ENCODE measurements at regions not wholly inside any gene's neighbourhood (a gene's known extent, or its start where the extent isn't known, plus 50 kb on each side); places are given as distances from the start of the nearest gene placed in this dataset.
"Not testable (repeated sequence)": the region's sequence is repeated elsewhere in the genome, so short reads cannot be mapped to it uniquely, and the experiment has no call there.

DNA sequence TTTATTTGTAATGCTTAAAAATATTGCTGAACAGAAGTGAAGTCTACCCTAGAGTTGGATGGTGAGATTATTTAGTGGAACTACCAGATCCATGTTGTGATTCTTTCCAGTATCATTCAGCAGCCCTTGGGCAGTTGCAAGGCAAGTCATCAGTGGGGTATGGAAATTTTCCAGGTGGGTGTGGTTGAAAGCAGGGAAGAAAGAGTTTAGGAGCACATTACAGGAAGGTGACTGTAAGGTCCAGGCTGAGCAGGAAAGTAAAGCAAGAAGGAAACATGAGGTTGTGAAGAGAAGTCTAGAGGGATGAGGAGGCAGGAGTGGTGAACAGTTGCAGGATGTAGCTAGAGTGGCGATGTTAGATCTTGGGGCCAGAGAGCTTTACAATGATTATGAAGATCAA is 178.0 kb upstream of the ROPN1B start:
- not testable (repeated sequence) for H3K36me3 ChIP-seq (ENCODE audit: control insufficient read depth, insufficient read depth, low read length); H3K9me3 ChIP-seq (ENCODE audit: control insufficient read depth, low read depth, low read length); H3K27ac ChIP-seq (ENCODE audit: low read length); DNase-seq; H3K4me3 ChIP-seq (ENCODE audit: low read length); H3K27me3 ChIP-seq (ENCODE audit: control insufficient read depth, insufficient read depth, low read length); H3K4me1 ChIP-seq (ENCODE audit: control insufficient read depth, insufficient read depth, low read length)
- no CpG with 5 or more reads among the region's 1 CpG for WGBS (ENCODE audit: insufficient coverage, low lambda C conversion rate)

DNA sequence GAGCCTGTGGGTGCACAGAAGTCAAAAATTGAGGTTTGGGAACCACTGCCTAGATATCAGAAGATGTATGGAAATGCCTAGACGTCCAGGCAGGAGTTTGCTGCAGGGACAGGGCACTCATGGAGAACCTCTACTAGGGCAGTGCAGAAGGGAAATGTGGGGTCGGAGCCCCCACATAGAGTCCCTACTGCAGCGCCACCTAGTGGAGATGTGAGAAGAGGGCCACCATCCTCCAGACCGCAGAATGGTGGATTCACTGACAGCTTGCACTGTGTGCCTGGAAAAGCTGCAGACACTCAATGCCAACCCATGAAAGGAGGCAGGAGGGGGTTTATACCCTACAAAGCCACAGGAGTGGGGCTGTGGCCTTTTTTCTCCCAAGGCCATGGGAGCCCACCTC is 159.0 kb upstream of the ROPN1B start:
- not testable (repeated sequence) for H3K4me3 ChIP-seq (ENCODE audit: low read length); H3K27ac ChIP-seq (ENCODE audit: low read length); H3K36me3 ChIP-seq (ENCODE audit: control insufficient read depth, insufficient read depth, low read length); DNase-seq; H3K4me1 ChIP-seq (ENCODE audit: control insufficient read depth, insufficient read depth, low read length); H3K27me3 ChIP-seq (ENCODE audit: control insufficient read depth, insufficient read depth, low read length)
- no CpG with 5 or more reads among the region's 4 CpGs for WGBS (ENCODE audit: insufficient coverage, low lambda C conversion rate)
- peaks cover 17% of the 10 kb centered on the region for H3K9me3 ChIP-seq (ENCODE audit: control insufficient read depth, low read depth, low read length)

DNA sequence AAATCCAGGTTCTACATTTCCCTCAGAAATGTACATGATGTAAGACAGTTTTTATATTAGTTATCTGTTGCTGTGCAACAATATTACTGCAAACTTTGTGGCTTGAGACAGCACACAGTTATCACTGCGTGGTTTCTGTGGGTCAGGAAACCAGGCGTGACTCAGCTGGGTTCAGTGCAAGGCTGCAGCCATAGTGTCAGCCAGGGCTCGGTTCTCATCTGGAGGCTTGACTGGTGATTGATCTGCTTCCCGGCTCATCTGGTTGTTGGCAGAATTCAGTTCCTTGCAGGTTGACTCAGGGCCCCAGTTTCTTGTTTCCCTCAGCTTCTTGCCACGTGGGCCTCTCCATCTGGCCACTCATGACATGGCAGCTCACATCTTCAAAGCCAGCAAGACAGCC is 146.8 kb upstream of the ROPN1B start:
- not testable (repeated sequence) for H3K4me3 ChIP-seq (ENCODE audit: low read length); H3K27me3 ChIP-seq (ENCODE audit: control insufficient read depth, insufficient read depth, low read length); H3K27ac ChIP-seq (ENCODE audit: low read length); H3K36me3 ChIP-seq (ENCODE audit: control insufficient read depth, insufficient read depth, low read length); DNase-seq; H3K4me1 ChIP-seq (ENCODE audit: control insufficient read depth, insufficient read depth, low read length); H3K9me3 ChIP-seq (ENCODE audit: control insufficient read depth, low read depth, low read length)
- no CpG with 5 or more reads among the region's 5 CpGs for WGBS (ENCODE audit: insufficient coverage, low lambda C conversion rate)

DNA sequence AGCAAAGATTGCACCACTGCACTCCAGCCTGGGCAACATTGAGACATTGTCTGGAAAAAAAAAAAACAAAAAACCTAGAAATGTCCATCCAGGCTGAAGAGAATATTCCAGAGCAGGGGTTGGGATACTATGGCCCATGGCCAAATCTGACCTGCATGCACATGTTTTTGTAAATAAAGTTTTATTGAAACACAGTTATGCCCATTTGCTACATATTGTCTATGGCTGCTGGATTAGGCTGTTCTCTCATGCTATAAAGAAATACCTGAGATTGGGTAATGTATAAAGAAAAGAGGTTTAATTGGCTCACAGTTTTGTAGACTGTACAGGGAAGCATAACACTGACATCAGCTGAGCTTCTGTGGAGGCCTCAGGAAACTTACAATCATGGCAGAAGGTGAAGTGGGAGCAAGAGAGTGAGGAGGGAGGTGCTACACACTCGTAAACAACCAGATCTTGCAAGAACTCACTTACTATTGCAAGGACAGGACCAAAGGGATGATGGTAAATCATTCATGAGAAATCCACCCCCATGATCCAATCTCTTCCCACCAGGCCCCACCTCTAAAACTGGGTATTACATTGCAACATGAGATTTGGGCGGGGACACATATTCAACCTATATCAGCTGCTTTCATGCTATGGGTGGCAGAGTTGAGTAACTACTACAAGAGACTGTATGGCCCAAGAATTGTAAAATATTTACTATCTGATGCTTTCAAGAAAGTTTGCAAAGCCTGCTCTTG is 137.8 kb upstream of the ROPN1B start:
- Histone ChIP-seq H3K27ac (ENCODE audit: low read length) (peak overlapping the region; percentile 68), H3K4me1 (ENCODE audit: control insufficient read depth, insufficient read depth, low read length) (peaks cover 12% of the 10 kb centered on the region)
- not testable (repeated sequence) for H3K36me3 ChIP-seq (ENCODE audit: control insufficient read depth, insufficient read depth, low read length); H3K27me3 ChIP-seq (ENCODE audit: control insufficient read depth, insufficient read depth, low read length); H3K4me3 ChIP-seq (ENCODE audit: low read length); H3K9me3 ChIP-seq (ENCODE audit: control insufficient read depth, low read depth, low read length)
- WGBS (ENCODE audit: insufficient coverage, low lambda C conversion rate) = no CpG with 5 or more reads among the region's 2 CpGs
- DNase-seq = peak; percentile 60 to 77

DNA sequence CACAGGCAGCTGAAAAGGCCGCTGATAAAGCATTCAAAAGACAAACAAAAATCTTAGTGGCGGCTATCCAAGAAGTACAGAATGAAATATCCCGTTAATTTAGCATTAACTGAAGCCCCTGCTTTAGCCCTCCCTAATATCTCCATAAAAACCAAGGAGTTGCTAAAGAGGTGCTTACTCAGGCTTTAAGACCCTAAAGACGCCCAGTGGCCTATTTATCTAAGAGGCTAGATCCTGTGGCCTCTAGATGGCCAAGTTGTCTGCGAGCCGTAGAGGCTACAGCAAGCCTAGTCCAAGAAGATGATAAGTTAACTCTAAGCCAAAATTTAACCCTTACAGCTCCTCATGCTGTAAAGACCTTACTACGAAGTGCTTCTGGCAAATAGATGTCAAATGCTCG is 133.4 kb upstream of the ROPN1B start:
- Histone ChIP-seq H3K4me1 (ENCODE audit: control insufficient read depth, insufficient read depth, low read length) (peaks cover 19% of the 10 kb centered on the region), H3K4me3 (ENCODE audit: low read length) (peak overlapping the region; percentile 17), H3K27ac (ENCODE audit: low read length) (peak overlapping the region; percentile 64)
- not testable (repeated sequence) for H3K36me3 ChIP-seq (ENCODE audit: control insufficient read depth, insufficient read depth, low read length); H3K27me3 ChIP-seq (ENCODE audit: control insufficient read depth, insufficient read depth, low read length); DNase-seq; H3K9me3 ChIP-seq (ENCODE audit: control insufficient read depth, low read depth, low read length)
- WGBS (ENCODE audit: insufficient coverage, low lambda C conversion rate) = no CpG with 5 or more reads among the region's 8 CpGs

DNA sequence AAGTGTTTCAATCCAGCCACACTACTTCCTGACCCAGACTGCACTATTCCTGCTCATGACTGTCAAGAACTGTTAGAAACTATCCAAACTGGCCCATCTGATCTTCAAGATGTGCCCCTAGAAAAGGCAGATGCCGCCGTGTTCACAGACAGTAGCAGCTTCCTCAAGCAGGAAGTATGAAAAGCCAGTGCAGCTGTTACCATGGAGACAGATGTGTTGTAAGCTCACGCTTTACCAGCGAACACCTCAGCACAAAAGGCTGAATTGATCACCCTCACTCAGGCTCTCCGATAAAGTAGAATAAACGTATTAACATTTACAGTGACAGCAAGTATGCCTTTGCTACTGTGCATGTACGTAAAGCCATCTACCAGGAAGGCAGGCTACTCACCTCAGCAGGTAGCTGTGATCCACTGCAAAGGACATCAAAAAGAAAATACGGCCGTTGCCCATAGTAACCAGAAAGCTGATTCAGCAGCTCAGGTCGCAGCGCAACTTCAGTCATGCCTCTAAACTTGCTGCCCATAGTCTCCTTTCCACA is 132.9 kb upstream of the ROPN1B start:
- DNase-seq = peak; percentile 58 to 85
- not testable (repeated sequence) for H3K36me3 ChIP-seq (ENCODE audit: control insufficient read depth, insufficient read depth, low read length); H3K9me3 ChIP-seq (ENCODE audit: control insufficient read depth, low read depth, low read length); H3K27me3 ChIP-seq (ENCODE audit: control insufficient read depth, insufficient read depth, low read length)
- WGBS (ENCODE audit: insufficient coverage, low lambda C conversion rate) = no CpG with 5 or more reads among the region's 11 CpGs
- peaks cover 19% of the 10 kb centered on the region for H3K4me1 ChIP-seq (ENCODE audit: control insufficient read depth, insufficient read depth, low read length)
- peak overlapping the region; percentile 17 for H3K4me3 ChIP-seq (ENCODE audit: low read length)
- H3K27ac ChIP-seq (ENCODE audit: low read length) = peak overlapping the region; percentile 64

DNA sequence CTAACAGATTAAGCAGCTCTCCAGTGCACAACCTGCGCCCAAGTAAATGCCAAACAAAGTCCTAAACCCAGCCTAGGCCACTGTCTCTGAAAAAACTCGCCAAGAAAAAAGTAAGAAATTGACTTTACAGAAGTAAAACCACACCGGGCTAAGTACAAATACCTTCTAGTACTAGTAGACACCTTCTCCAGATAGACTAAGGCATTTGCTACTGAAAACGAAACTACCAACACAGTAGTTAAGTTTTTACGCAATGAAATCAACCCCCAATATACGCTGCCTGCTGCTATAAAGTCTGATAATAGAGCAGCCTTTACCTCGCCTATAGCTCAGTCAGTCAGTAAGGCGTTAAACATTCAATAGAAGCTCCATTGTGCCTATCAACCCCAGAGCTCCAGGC is 132.2 kb upstream of the ROPN1B start:
- not testable (repeated sequence) for H3K27me3 ChIP-seq (ENCODE audit: control insufficient read depth, insufficient read depth, low read length); H3K36me3 ChIP-seq (ENCODE audit: control insufficient read depth, insufficient read depth, low read length); H3K9me3 ChIP-seq (ENCODE audit: control insufficient read depth, low read depth, low read length)
- DNase-seq = peak; percentile 57 to 85
- no CpG with 5 or more reads among the region's 8 CpGs for WGBS (ENCODE audit: insufficient coverage, low lambda C conversion rate)
- Histone ChIP-seq H3K4me1 (ENCODE audit: control insufficient read depth, insufficient read depth, low read length) (peaks cover 17% of the 10 kb centered on the region), H3K4me3 (ENCODE audit: low read length) (peak overlapping the region; percentile 17), H3K27ac (ENCODE audit: low read length) (peak overlapping the region; percentile 64)

DNA sequence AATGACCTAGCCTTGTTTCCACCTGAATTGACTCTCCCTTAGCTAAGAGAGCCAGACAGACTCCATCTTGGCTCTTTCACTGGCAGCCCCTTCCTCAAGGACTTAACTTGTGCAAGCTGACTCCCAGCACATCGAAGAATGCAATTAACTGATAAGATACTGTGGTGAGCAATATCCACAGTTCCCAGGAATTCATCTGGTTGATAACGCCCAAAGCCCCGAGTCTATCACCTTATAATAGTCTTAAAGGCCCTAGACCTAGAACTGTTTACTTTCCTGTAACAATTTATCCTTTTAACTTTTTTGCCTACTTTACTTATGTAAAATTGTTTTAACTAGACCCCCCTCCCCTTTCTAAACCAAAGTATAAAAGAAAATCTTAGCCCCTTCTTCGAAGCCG is 130.1 kb upstream of the ROPN1B start:
- H3K36me3 ChIP-seq (ENCODE audit: control insufficient read depth, insufficient read depth, low read length); H3K9me3 ChIP-seq (ENCODE audit: control insufficient read depth, low read depth, low read length); H3K27me3 ChIP-seq (ENCODE audit: control insufficient read depth, insufficient read depth, low read length); H3K4me1 ChIP-seq (ENCODE audit: control insufficient read depth, insufficient read depth, low read length); H3K4me3 ChIP-seq (ENCODE audit: low read length): not testable (repeated sequence)
- peak in 1 of 2 donors; percentile 13 for DNase-seq
- H3K27ac ChIP-seq (ENCODE audit: low read length) = peak overlapping the region; percentile 12
- no CpG with 5 or more reads among the region's 5 CpGs for WGBS (ENCODE audit: insufficient coverage, low lambda C conversion rate)

DNA sequence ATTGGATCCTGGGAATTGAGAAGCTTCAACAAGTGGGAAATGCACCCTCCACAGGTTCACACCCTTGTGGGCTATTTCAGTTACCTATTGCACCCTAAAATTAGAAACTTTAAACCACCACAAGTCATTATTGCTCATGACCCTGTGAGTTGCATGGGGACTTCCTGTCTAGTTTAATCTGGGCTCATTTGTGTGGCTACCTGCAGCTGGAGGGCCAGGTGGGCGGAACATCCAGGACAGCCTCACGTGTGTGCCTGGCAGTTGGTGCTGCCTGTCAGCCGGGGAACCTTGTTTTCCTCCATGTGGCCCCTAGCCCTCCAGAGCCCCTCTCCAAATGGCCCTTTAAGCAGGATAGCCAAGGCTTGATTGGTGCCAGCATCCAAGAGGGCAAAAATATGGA is 128.5 kb upstream of the ROPN1B start:
- H3K36me3 ChIP-seq (ENCODE audit: control insufficient read depth, insufficient read depth, low read length); H3K9me3 ChIP-seq (ENCODE audit: control insufficient read depth, low read depth, low read length); H3K27ac ChIP-seq (ENCODE audit: low read length); H3K27me3 ChIP-seq (ENCODE audit: control insufficient read depth, insufficient read depth, low read length); H3K4me3 ChIP-seq (ENCODE audit: low read length); H3K4me1 ChIP-seq (ENCODE audit: control insufficient read depth, insufficient read depth, low read length); DNase-seq: not testable (repeated sequence)
- WGBS (ENCODE audit: insufficient coverage, low lambda C conversion rate) = no CpG with 5 or more reads among the region's 3 CpGs

DNA sequence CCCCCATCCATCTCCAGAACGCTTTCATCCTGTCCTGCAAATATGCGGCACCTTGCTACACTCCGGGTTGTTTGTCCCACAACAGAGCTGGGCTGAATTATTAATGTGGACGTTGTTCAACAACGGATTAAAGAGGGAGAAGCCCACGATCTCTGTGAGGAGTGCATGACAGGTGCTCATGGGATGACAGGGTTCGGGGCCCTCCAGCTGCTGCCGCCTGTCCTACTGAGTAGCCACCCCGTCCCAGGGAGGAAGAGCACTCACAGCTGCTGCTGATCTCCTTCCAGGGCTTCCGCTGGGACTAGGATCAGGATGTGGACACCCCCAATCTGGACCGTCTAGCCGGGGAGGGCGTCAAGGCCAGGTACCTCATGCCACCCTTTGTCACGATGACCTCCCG is 121.0 kb upstream of the ROPN1B start:
- not testable (repeated sequence) for H3K4me3 ChIP-seq (ENCODE audit: low read length); H3K27ac ChIP-seq (ENCODE audit: low read length); H3K27me3 ChIP-seq (ENCODE audit: control insufficient read depth, insufficient read depth, low read length); H3K4me1 ChIP-seq (ENCODE audit: control insufficient read depth, insufficient read depth, low read length); H3K9me3 ChIP-seq (ENCODE audit: control insufficient read depth, low read depth, low read length); DNase-seq
- peaks cover 12% of the 10 kb centered on the region for H3K36me3 ChIP-seq (ENCODE audit: control insufficient read depth, insufficient read depth, low read length)
- WGBS (ENCODE audit: insufficient coverage, low lambda C conversion rate) = no CpG with 5 or more reads among the region's 15 CpGs

DNA sequence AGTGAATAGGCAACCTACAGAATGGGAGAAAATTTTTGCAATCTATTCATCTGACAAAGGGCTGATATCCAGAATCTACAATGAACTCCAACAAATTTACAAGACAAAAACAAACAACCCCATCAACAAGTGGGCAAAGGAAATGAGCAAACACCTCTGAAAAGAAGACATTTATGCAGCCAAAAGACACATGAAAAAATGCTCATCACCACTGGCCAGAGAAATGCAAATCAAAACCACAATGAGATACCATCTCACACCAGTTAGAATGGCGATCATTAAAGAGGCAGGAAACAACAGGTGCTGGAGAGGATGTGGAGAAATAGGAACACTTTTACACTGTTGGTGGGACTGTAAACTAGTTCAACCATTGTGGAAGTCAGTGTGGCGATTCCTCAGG is 114.0 kb upstream of the ROPN1B start:
- H3K27me3 ChIP-seq (ENCODE audit: control insufficient read depth, insufficient read depth, low read length); DNase-seq; H3K4me3 ChIP-seq (ENCODE audit: low read length); H3K36me3 ChIP-seq (ENCODE audit: control insufficient read depth, insufficient read depth, low read length); H3K9me3 ChIP-seq (ENCODE audit: control insufficient read depth, low read depth, low read length); H3K4me1 ChIP-seq (ENCODE audit: control insufficient read depth, insufficient read depth, low read length); H3K27ac ChIP-seq (ENCODE audit: low read length): not testable (repeated sequence)
- WGBS (ENCODE audit: insufficient coverage, low lambda C conversion rate) = no CpG with 5 or more reads among the region's 2 CpGs
